ENCODE measurements at regions not wholly inside any gene's neighbourhood (a gene's known extent, or its start where the extent isn't known, plus 50 kb on each side); places are given as distances from the start of the nearest gene placed in this dataset.

DNA sequence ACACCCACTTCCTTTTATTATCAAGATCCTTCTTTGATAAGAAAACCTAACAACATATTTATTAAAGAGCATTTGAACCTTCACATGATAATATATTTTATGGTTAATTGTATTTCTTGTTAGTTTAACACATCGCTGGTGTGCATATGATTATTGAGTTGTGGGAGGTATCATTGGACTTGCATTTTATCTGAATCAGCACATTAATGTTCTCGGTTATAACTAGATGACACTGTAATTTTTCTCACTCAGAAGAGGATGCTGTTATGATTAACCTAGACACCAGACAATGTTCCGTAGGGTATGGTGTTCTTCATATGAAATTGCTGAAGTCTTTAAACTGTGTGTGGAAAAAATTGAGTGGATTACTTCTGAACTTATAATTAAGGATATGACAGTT, 1188.3 kb upstream of the EPHA6 start:
- TF ChIP-seq CTCF (IDR thresholded peaks at IDR 0.05; ENCODE audit: insufficient read depth, low read depth, low read length) (no peak), EZH2 (IDR thresholded peaks at IDR 0.05; ENCODE audit: insufficient read depth, low read length) (no peak)

Data from astrocyte (in vitro differentiated cells and primary cell).